Osteoblast (primary cell): ENCODE measurements at regions not wholly inside any gene's neighbourhood (a gene's known extent, or its start where the extent isn't known, plus 50 kb on each side); places are given as distances from the start of the nearest gene placed in this dataset.
"Not testable (repeated sequence)": the region's sequence is repeated elsewhere in the genome, so short reads cannot be mapped to it uniquely, and the experiment has no call there.

Experiments used
- DNase-seq: peaks from one replicate; pipeline ENCODE4 v3.0.0; 2011; ENCODE audit warnings: low spot score, mixed read lengths; ENCODE audit not compliant: insufficient read length; ENCODE audit errors: missing footprints
- H2AFZ ChIP-seq: 2 replicates; pipeline ENCODE4 v1.6.0; 2011; ENCODE audit warnings: mild to moderate bottlenecking, low read length
- H3K27ac ChIP-seq: 2 replicates; pipeline ENCODE4 v1.5.1; 2011; ENCODE audit warnings: mild to moderate bottlenecking, low read depth, low read length, moderate library complexity
- H3K27me3 ChIP-seq: 2 replicates; pipeline ENCODE4 v1.6.0; 2012; ENCODE audit warnings: mild to moderate bottlenecking, control low read depth, inconsistent platforms, low read length, moderate library complexity; ENCODE audit not compliant: insufficient read depth
- H3K36me3 ChIP-seq: 2 replicates; pipeline ENCODE4 v1.5.1; 2011; ENCODE audit warnings: mild to moderate bottlenecking, low read length, control low read depth, moderate library complexity; ENCODE audit not compliant: insufficient read depth
- H3K4me1 ChIP-seq: 2 replicates; pipeline ENCODE4 v1.5.1; 2011; ENCODE audit warnings: mild to moderate bottlenecking, low read length, control low read depth, moderate library complexity; ENCODE audit not compliant: insufficient read depth
- H3K4me2 ChIP-seq: 2 replicates; pipeline ENCODE4 v1.6.0; 2011; ENCODE audit warnings: mild to moderate bottlenecking, low read length; ENCODE audit not compliant: insufficient read depth
- H3K4me3 ChIP-seq: fragments of 200-600 bp; sonication (generic); 3 replicates; pipeline ENCODE4 v1.5.1; 2012; ENCODE audit warnings: mild to moderate bottlenecking, low read length, inconsistent platforms; ENCODE audit not compliant: insufficient read depth
- H3K79me2 ChIP-seq: 2 replicates; pipeline ENCODE4 v1.6.0; 2012; ENCODE audit warnings: mild to moderate bottlenecking, low read length, control low read depth, inconsistent platforms; ENCODE audit not compliant: insufficient read depth
- H3K9me3 ChIP-seq: 2 replicates; pipeline ENCODE4 v1.5.1; 2011; ENCODE audit warnings: low read depth, low read length, control low read depth
- H4K20me1 ChIP-seq: 2 replicates; pipeline ENCODE4 v1.6.0; 2012; ENCODE audit warnings: mild to moderate bottlenecking, low read length, control low read depth; ENCODE audit not compliant: insufficient read depth
- CTCF ChIP-seq: IDR thresholded peaks from 2 replicates; pipeline ENCODE4 v1.5.1; 2011; ENCODE audit warnings: mild to moderate bottlenecking, low read depth, low read length, moderate library complexity; ENCODE audit errors: extremely low read depth

- no peak for TF ChIP-seq CTCF
- no peaks in the 10 kb centered on the region for H4K20me1 ChIP-seq
Measured at GRCh38 chr5:37929791-37930190, 90.0 kb upstream of the GDNF start.

GRCh38 chr5:37927753-37928152 is 87.9 kb upstream of the GDNF start:
- not testable (repeated sequence) for H3K36me3 ChIP-seq, H3K4me3 ChIP-seq, H3K4me2 ChIP-seq, DNase-seq, H4K20me1 ChIP-seq, H3K4me1 ChIP-seq, H3K27ac ChIP-seq, H2AFZ ChIP-seq, H3K79me2 ChIP-seq, H3K9me3 ChIP-seq
- H3K27me3 ChIP-seq, result peaks cover 24% of the 10 kb centered on the region

More at GRCh38 chr5:37929791-37930190, 90.0 kb upstream of the GDNF start:
- no peak for DNase-seq
- H3K36me3 ChIP-seq, result no peaks in the 10 kb centered on the region
- no peaks in the 10 kb centered on the region for H3K79me2 ChIP-seq
- peaks cover 21% of the 10 kb centered on the region for H3K27me3 ChIP-seq
- no peak overlapping the region for H3K4me2 ChIP-seq
- H3K4me1 ChIP-seq, result no peaks in the 10 kb centered on the region
- no peak overlapping the region for H3K4me3 ChIP-seq
- H3K9me3 ChIP-seq, result no peaks in the 10 kb centered on the region
- H2AFZ ChIP-seq, result no peak overlapping the region
- H3K27ac ChIP-seq, result no peak overlapping the region

- H3K4me3 ChIP-seq, result no peak overlapping the region
- TF ChIP-seq CTCF, result no peak
- peaks cover 17% of the 10 kb centered on the region for H3K27me3 ChIP-seq
- H2AFZ ChIP-seq, result no peak overlapping the region
- no peak for DNase-seq
- H3K4me2 ChIP-seq, result no peak overlapping the region
- H3K27ac ChIP-seq, result no peak overlapping the region
- no peaks in the 10 kb centered on the region for H4K20me1 ChIP-seq
- no peaks in the 10 kb centered on the region for H3K4me1 ChIP-seq
- no peaks in the 10 kb centered on the region for H3K36me3 ChIP-seq
- H3K79me2 ChIP-seq, result no peaks in the 10 kb centered on the region
- H3K9me3 ChIP-seq, result no peaks in the 10 kb centered on the region
Measured at GRCh38 chr5:37926732-37927131, 86.9 kb upstream of the GDNF start.

- H4K20me1 ChIP-seq, result no peaks in the 10 kb centered on the region
- no peak overlapping the region for H2AFZ ChIP-seq
- H3K27me3 ChIP-seq, result peaks cover 37% of the 10 kb centered on the region
- no peaks in the 10 kb centered on the region for H3K9me3 ChIP-seq
- no peaks in the 10 kb centered on the region for H3K4me1 ChIP-seq
- no peak for DNase-seq
- no peak for TF ChIP-seq CTCF
- H3K4me3 ChIP-seq, result no peak overlapping the region
- no peaks in the 10 kb centered on the region for H3K79me2 ChIP-seq
- no peaks in the 10 kb centered on the region for H3K36me3 ChIP-seq
- no peak overlapping the region for H3K27ac ChIP-seq
- H3K4me2 ChIP-seq, result no peak overlapping the region
Measured at GRCh38 chr5:37921452-37921851, 81.6 kb upstream of the GDNF start.
